Erythroblast (primary cell): ENCODE measurements at regions not wholly inside any gene's neighbourhood (a gene's known extent, or its start where the extent isn't known, plus 50 kb on each side); places are given as distances from the start of the nearest gene placed in this dataset.

Experiments
- DNase-seq, 2 experiments: peaks; one replicate each; lab custom pipeline; 2025; lab: John Stamatoyannopoulos, UW
- GATA1 ChIP-seq: IDR thresholded peaks from 2 replicates; pipeline ENCODE4 v1.6.1; 2011; ENCODE audit warnings: low read depth, mild to moderate bottlenecking, control low read depth, low read length, moderate library complexity
- POLR2A ChIP-seq: IDR thresholded peaks from 2 replicates; pipeline ENCODE4 v1.6.1; 2011; ENCODE audit warnings: mild to moderate bottlenecking, low read length

DNA sequence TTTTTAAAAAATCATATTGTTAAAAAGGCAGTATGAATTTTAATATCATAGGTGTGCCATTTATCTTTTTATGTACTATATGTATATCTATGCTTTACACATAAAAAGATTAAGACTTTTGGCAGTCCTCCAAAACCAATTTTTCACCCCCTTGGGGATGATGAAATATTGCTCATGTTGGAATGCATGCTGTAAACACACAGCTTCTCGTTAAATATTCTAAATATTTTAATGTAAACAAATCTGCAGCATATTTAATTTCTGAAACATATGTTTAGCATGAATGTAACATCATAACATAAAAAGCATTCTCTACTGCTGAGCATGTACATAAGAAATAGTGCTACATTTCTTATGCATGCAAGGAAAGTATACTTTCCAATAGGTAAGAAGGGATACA, 484.3 kb upstream of the LRATD1 start:
- TF ChIP-seq GATA1 (no peak), POLR2A (no peak)
- DNase-seq: no peak

DNA sequence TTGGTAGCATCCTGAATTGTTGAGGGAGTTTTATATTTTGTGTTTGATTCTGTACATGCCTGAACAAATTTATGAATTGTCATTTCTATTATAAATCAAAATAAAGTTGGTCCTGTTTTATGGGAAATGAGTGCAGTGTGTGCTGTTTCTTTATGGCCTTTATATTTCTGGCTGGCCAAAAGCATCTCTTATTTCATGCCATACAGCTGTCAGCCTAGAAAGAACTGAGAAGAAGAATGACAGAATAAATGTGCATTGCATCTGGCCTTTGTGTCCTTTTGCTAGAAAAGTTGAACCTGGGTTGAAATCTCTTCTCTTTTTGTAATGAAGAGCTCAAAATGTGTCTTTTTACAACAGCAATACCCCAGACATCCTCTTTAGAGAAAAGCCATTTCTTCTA, 474.7 kb upstream of the LRATD1 start:
- TF ChIP-seq POLR2A (no peak), GATA1 (no peak)
- DNase-seq: no peak

DNA sequence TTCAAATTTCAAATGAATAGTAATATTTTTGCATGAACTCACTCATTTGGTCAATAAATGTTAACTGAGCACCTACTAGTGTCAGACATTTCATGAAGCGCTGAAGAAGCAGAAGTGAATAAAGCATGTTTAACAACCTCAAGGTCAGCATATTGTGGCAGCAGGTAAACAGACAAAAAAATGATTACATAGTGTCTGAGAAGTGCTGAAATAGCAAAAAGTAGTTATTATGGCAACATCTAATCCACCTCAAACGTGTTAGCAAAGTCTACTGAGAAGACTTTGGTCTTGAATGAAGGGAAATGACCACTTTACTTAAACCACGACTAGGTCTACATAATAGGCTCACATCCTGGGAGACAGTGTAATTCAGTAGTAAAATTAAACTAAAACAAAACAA, 452.2 kb upstream of the LRATD1 start:
- TF ChIP-seq POLR2A (no peak), GATA1 (no peak)
- DNase-seq: no peak

DNA sequence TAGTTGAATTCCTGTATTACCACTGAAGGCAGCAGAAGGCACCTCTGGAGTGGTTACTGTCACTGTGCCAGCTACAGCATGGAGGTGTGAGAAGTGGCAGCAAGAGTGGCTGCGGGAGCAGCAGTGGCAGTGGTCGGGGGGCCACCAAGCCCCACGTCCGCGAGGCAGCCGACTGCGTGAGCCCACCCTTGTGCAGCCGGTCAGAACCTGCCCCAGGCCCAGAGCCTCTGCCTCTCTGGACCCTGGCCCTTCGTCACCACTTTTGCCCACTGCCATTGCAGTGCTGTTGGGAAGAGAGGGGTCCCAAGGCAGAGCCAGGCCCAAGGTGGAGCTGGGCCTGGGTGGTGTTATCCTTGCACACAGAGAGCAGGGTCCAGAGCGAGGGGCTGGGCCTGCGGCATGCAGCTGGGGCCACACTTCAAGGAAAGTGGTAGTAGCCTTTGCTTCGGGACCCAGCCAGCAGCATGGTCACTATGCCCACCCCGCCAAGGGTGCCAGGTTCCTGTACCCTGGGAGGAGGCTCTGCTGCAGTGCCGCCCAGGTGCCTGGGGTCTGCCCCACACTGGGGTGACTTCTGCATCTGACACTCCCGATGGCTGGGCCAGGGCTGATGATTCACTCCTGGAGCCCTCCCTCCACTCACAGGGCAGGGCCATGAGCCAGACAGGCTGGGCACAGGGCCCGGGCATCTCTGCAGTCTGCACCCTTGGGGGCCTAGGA, 450.1 kb upstream of the LRATD1 start:
- no peak for TF ChIP-seq POLR2A
- no peak for TF ChIP-seq GATA1
- no peak for DNase-seq

DNA sequence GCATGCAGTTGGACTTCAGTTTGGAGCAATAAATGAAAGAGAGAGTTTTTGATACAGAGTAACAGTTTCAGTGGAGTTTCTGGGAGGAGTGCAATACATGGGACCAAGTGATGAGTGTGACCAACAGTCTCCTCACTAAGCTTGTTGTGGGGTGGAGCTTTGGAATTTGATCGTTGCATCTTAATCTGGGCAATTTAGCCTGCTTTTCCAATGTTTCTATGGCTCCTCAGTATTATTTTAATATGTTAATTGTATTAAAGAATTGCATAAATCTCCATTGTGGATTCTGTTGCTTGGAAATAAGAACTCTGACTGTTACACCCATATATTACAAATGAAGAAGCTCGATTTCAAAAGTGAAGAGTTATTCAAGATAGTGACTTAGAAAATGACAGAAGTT, 446.6 kb upstream of the LRATD1 start:
- DNase-seq: no peak
- no peak for TF ChIP-seq POLR2A
- TF ChIP-seq GATA1: no peak

DNA sequence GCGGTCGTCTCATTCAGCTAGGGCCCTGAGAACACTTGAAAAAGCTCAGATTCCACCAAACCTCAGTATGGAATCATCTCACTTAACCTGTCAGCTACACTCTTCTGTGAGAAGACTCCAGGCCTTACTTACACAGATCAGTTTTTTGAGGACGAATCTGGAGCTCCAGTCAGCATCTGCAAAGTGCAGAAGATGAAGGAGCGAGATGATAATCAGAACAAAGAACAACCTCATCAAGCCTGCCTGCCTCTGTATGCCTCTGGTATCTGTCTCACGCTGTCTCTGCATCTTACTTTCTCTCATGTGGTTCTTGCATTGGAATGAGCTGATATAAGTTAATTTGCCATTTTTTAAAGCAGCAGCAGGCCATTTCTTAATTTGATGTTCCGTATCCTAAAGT, 444.1 kb upstream of the LRATD1 start:
- DNase-seq: no peak
- TF ChIP-seq POLR2A (no peak), GATA1 (no peak)

DNA sequence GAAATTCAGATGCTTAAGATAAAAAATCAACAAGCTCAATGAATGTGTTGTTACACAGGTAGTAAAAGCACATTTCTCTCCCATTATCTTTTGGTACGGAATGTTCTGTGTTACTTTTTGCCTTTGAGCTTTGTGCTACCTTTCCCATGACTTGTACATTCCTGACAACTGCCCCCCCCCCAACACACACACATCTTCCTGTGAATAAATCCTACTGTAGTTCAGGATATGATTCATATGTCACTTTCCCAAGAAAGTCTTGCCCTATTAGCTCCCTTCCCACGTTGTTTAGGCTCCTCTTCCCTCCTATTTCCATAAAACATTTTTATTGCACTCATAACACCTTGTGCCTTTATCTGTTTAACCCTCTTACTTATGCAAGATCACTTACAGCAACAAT, 442.6 kb upstream of the LRATD1 start:
- TF ChIP-seq POLR2A: no peak
- no peak for TF ChIP-seq GATA1
- no peak for DNase-seq

DNA sequence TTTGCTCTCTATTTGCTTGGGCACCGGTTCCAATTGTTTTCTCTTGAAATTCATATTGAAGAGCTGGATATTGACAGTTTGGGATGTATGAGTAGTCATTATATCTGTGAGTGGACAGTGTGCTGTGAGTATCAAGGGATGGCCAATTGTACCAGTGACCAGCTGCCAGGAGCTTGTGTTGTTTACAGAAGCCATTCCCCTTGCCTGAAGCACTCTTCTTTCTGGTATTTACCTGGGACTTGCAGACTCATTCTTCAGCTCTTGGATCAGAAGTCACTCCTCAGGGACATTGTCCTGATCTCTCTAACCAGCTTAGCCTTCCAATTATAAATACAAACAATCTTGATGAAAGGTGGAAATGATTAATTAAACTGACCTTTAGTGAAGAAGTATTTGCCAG, 438.3 kb upstream of the LRATD1 start:
- TF ChIP-seq POLR2A (no peak), GATA1 (no peak)
- DNase-seq: no peak

DNA sequence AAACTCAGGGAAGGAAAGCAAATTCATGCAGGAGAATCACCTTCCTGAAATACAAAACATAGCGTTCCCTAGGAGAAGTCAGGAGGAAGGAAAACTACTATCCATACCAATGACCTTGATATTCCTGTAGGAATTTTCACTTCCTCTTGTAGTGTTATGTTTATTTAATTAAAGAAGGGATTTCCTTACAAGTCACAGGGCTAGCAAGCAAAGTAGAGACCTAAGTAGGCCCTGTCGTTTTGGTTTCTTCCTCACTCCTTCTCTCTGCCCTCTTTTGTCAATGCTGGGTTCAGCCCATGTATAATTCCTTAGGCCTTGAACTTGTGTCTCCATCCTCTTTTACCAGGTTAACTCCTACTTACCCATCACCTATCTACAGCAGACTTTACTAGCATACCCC, 435.2 kb upstream of the LRATD1 start:
- TF ChIP-seq POLR2A (no peak), GATA1 (no peak)
- DNase-seq: no peak

DNA sequence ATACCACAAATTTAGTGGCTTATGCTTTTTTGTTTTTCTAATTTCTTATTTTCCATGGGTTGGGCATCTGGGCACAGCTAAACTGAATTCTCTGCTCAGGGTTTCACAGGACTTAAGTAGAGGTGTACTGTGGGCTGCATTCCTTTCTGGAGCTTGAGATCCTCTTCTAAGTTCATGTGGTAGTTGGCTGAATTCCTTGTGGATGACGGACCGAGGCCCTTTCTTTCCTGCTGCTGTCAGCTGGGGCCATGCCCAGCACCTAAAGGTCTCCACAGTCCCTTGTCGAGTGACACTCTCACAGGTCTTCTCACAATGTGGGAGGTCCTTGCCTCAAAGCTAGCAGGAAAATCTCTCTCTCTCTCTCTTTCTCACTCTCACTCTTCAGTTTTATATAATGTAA, 433.5 kb upstream of the LRATD1 start:
- TF ChIP-seq POLR2A: no peak
- TF ChIP-seq GATA1: no peak
- no peak for DNase-seq

DNA sequence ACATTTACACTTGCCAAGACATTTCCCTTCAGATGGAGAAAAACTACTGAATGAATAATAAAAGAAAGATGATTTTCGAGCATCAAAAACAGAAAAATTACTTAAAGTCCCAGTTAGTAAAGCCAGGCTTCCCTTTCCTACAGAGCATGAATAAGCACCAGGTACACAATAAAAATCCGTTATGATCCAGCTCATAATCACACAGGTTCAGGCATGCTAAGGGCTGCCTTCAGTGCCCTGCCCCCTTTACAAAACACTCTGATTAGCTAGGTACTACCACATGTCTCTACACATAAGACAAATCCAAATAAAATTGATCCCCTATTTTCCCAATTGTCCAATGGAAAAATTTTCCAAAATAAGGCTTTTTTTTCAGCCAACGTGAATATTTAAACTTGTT, 413.2 kb upstream of the LRATD1 start:
- no peak for DNase-seq
- TF ChIP-seq GATA1 (no peak), POLR2A (no peak)

DNA sequence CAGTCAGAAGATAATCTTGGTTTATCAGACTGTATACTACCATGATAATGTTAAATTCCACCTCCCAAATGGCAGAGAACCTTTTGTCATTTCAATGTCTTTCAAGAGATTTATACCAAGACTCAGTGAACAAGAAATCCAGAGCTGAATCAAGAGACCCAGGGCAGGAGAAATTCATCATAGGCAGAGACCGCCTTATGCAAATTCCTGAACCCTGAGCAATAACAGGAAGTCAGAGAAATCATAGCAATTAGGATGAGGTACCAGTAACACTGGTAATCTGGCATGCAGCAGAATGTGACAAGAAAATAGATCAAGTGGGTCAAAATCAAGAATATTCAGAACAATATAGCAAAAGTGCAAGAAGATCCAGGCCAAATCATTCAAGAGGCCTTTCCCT, 412.4 kb upstream of the LRATD1 start:
- no peak for DNase-seq
- TF ChIP-seq POLR2A (no peak), GATA1 (no peak)

DNA sequence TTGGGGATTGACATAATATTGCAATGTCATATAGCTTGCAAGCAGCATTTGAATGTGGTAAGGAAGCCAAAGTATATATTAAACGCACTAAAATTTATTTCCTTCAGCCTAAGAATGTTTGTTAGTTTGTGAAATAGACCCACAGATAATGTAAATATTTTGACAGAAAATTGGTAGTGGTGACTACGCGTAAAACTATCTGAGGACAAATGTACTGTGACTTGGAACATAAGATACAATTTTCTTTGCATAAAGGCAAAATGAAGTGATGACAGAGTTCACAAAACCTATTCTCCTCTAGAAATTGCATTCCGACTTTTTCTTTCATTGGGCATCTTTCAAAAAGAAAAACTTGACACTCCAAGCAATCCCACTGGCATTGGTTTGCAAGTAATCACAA, 411.1 kb upstream of the LRATD1 start:
- TF ChIP-seq POLR2A: no peak
- no peak for TF ChIP-seq GATA1
- no peak for DNase-seq

DNA sequence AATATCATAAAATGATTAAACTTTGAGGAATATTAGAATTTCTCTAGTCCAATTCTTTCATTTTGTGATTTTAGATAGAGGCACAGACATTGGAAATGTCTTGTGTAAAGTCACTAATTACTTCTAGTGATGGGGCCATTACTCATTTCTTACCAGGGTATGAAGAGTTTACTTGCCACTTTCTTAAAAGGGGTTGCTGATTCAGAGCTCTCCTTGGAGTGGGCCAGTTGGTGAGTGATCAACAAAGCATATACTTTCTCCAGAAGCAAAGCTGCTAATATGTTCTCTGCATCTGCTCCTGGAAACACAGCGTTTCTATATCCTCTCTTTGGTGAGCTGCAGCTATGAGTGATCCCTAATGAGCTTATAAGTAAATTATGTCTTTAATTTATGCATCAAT, 408.9 kb upstream of the LRATD1 start:
- DNase-seq: no peak
- TF ChIP-seq GATA1 (no peak), POLR2A (no peak)

DNA sequence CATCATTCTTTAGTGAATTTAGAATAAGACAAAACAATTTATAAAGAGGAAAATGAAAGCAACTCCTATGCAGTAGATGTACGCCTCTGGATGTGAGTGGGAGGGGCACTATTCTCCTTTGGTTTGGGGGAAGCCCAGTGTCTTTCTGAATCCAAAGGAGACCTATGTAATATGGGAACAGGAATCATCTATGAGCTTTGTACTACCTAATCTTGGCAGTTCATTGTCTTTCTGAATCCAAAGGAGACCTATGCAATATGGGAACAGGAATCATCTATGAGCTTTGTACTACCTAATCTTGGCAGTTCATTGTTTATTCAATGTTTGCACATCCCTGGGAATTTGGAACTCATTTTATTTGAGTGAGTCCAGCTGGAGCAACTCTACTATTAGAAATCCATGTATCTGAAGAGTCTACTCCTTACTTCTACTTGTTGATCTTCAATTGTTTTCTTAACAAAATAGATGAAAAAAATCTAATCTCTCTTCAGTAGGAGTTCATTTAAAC, 401.1 kb upstream of the LRATD1 start:
- TF ChIP-seq POLR2A: no peak
- TF ChIP-seq GATA1: no peak
- DNase-seq: no peak

DNA sequence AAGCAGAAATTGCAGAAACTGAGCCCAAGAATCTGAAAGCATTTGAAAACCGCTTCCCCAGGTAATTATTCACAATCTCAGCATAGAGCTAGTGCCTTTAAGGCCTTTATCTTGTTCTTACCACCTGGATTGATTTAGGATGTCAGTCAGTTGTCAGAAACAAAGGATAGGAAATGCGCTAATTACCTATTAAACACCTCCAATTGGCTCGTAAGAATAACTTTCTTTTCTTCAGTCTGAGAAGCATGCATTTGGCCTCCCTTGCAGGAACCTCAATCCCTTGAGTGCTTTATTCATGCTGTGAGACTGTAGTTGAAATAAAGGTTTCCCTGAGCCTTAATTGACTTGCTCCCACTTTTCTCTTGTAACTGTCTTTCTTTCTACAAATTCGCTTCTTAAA, 400.3 kb upstream of the LRATD1 start:
- TF ChIP-seq POLR2A: no peak
- no peak for DNase-seq
